ENCODE measurements at regions not wholly inside any gene's neighbourhood (a gene's known extent, or its start where the extent isn't known, plus 50 kb on each side); places are given as distances from the start of the nearest gene placed in this dataset.

DNA sequence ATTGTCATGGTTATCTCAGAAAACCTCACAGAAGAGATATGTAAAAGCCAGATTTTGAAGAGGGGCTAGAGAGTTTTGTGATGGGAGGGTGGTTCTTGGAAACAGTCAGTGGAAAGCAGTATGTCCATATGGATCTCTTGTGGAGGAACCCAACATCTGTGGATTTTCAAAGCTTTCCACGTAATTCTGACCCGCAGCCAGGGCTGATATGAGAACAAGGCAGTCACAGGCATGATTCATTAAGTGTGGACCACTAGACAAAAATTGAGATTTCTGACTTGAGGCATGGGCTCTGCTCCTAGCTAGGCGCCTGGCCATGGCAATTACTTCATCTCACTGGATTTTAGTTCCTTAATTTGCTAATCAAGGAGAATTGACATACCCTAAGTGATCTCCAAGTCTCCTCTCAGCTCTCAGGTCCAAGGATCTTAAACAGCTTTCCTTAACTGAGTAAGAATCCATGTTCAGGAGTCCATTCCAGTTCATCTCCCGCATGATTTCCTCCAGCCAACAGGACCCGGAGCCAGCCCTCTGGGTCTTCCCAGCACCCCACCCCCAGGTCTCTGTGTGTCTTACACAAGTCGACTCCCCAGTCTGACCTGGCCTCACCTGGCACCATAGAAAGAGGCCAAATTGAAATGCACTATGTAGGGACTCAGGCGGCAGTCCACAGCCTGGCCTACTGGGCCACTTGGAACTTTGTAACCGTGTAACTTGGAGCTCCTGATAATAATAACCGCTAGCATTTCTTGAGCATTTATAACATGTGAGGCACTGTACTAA is 176.3 kb upstream of the PARP11 start:
- TF ChIP-seq, protein P1, sequence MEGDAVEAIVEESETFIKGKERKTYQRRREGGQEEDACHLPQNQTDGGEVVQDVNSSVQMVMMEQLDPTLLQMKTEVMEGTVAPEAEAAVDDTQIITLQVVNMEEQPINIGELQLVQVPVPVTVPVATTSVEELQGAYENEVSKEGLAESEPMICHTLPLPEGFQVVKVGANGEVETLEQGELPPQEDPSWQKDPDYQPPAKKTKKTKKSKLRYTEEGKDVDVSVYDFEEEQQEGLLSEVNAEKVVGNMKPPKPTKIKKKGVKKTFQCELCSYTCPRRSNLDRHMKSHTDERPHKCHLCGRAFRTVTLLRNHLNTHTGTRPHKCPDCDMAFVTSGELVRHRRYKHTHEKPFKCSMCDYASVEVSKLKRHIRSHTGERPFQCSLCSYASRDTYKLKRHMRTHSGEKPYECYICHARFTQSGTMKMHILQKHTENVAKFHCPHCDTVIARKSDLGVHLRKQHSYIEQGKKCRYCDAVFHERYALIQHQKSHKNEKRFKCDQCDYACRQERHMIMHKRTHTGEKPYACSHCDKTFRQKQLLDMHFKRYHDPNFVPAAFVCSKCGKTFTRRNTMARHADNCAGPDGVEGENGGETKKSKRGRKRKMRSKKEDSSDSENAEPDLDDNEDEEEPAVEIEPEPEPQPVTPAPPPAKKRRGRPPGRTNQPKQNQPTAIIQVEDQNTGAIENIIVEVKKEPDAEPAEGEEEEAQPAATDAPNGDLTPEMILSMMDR (conservative IDR thresholded peaks at IDR 0.05), result no peak
- TF ChIP-seq ZFX (IDR thresholded peaks at IDR 0.05), result no peak
- H3K27ac ChIP-seq, result no peak overlapping the region

DNA sequence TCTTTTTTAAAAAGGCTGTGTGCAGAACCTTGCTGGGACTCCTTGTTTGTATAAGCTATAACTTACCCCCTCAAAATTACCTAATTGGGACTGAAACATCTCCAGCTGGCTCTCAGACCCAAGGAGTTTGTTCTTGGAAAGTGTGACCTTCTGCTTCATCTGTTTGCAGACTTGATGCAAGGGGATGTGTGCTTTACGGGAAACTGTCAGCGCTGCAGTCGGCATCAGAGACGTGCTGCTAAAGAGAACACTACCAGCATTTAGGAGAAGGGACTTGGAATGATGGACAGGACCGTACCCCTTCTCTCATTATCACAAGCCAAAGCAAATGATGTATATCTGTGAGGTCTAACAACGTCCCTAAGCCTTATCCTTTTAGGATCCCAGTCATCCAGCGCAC is 174.2 kb upstream of the PARP11 start:
- no peak overlapping the region for H3K27ac ChIP-seq
- no peak for TF ChIP-seq ZFX (IDR thresholded peaks at IDR 0.05)
- TF ChIP-seq, protein P1 (conservative IDR thresholded peaks at IDR 0.05), result no peak

DNA sequence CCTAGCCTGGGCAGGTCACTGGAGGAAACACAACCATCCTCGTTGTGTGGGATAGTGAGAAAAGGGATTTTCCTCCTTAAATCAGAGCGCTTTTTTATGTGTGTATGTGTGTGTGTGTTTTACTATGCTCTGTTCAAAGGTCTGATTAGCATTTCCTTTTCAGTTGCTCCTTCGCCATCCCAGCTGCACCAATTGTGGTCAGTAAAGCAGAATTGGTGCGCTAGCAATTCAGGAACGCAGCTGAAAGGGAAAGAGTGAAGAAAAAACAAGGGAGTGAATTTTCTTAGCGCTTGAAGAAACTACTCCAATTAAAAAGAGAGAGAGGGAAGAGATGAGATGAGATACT is 173.3 kb upstream of the PARP11 start:
- TF ChIP-seq, protein P1 (conservative IDR thresholded peaks at IDR 0.05), result no peak
- no peak for TF ChIP-seq ZFX (IDR thresholded peaks at IDR 0.05)

DNA sequence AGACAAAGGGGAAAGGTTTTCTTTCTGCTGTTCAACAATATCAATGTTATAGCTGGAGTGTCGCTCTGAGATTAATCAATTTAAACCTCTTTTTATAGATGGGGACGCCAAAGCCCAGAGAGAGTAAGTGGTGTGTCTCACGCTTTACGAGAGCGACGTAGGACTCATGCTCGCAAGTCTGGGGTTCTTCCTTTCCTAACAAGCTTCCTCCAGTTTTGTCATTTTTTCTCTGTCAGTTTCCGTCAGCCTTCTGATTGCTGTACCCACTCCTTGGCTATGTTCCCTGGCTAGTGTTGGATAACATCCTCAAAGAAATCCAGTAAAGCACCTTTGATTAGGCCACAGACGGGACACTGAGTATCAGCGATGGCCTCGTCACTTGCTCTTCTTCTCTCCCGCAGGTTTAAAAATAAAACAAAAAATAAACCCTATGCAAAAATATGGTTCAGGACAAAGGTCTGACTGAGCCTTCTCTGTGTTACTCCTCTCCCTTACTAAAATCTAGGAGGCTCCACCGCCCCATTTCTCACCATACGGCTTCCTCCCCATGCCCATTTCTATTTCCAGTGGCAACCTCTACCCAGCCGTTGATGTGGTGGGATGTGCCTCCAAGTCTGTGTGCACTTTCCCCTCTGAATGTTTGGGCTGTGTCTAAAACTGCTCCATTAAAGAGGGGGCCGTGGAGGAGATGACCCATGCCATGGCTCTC is 172.7 kb upstream of the PARP11 start:
- no peak overlapping the region for H3K27ac ChIP-seq
- TF ChIP-seq, protein P1 (conservative IDR thresholded peaks at IDR 0.05), result no peak
- TF ChIP-seq ZFX (IDR thresholded peaks at IDR 0.05), result no peak

More for the DNA sequence above, 173.3 kb upstream of the PARP11 start:
- no peak overlapping the region for H3K27ac ChIP-seq

DNA sequence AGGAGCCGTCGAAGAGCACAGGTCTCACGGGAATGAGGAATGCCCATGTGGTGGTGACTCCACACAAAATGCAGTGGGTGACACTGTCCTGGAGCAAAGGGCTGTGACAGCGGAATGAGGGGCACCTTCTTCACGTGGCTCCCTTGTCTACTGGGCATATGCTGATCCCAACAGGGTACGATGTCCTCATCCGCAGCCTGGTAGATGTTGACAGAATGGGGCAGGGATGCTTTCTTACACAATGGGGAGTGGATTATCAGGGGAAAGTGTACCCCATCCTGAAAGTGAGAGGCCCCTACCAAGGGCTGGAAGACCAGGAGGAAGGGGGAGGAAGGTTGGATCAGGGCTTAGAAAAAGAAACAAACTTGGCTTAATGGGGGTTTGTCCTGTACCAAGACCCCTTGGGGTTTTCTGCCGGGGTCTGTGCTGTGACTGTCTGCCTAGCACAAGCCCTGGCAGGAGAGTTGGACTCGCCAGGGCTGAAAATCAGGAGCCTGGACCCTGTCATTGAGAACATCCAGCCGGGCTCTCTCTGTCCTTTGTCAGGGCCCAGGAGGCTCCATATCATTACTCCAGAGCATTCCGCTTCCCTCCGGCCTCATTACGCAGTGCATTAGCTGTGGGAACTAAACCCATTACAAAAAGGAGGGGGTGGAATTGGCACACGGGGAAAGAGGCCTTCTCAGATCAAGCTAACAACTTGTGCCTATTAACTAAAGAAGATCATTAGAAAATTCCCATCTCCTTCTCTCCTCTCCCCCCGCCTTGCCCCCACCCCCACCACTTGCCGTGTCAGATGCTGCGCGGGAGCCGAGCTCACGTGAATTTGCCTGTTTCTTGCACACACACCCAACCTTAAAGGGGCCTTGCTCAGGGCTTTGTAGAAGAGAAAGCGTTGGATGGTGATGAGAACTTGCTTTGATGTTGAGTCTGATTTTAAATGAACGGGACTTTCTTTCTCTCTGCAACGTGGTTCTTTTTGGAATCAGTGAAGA is 171.8 kb upstream of the PARP11 start:
- no peak overlapping the region for H3K27ac ChIP-seq
- TF ChIP-seq, protein P1 (conservative IDR thresholded peaks at IDR 0.05), result no peak
- TF ChIP-seq ZFX (IDR thresholded peaks at IDR 0.05), result no peak

DNA sequence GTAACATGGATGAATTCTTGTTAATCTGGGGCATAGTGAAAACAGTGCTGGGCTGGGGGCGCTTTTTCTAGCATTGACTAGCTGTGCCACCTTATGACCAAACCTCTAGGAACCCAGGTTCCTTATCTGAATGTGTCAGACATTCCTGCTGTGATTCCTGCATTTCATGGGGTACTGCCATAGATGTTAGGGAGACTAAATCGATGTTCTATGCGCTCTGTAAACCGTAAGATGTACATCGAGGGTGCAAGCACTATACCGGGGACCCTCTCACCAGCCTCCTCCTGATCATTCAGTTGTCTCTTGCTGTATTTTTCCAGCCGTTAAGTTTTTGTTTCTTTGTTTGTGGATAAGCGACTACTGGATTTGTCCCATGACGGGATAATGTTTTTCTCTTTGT is 170.9 kb upstream of the PARP11 start:
- TF ChIP-seq ZFX (IDR thresholded peaks at IDR 0.05), result no peak
- TF ChIP-seq, protein P1 (conservative IDR thresholded peaks at IDR 0.05), result no peak
- no peak overlapping the region for H3K27ac ChIP-seq

Data from C4-2B (cell line).